ENCODE measurements at regions not wholly inside any gene's neighbourhood (a gene's known extent, or its start where the extent isn't known, plus 50 kb on each side); places are given as distances from the start of the nearest gene placed in this dataset.

DNA sequence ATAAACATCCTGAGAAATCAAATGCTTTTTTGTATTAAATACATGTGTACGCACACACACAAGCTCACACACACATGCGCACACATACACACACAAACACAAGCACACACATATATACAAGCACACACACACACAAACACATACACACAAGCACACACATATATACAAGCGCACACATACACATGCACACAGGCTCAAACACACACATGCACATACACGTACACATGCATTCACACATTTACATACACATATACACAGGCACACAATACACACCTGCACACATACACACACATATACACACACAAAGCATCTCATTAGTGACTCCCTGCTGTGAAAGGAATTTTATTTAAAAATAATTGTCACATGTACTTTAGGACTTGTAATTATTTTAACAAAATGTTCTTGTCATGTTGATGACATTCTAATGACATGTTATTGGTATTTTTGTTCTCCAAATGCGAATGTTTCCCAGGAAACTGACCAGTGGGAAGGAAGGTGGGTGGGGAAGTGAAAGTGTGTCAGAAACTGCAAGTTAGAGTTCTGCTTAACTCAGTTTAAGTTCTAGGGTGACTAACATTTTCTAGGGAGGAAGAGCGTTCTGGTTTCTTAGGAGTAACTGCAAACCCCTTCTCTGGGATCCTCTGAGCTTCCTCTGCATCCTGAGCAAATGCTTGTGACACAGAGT is 113.9 kb upstream of the ZNF217 start:
- DNase-seq: no peak
- Histone ChIP-seq H3K4me3 (ENCODE audit: low read length) (no peak overlapping the region), H3K4me1 (ENCODE audit: control insufficient read depth, insufficient read depth, low read length) (no peaks in the 10 kb centered on the region), H3K27ac (ENCODE audit: low read length) (no peak overlapping the region), H3K27me3 (ENCODE audit: control insufficient read depth, insufficient read depth, low read length) (no peaks in the 10 kb centered on the region), H3K9me3 (ENCODE audit: control insufficient read depth, low read depth, low read length) (no peaks in the 10 kb centered on the region), H3K36me3 (ENCODE audit: control insufficient read depth, insufficient read depth, low read length) (no peaks in the 10 kb centered on the region)
- WGBS (ENCODE audit: insufficient coverage, low lambda C conversion rate): no CpG with 5 or more reads among the region's 6 CpGs

DNA sequence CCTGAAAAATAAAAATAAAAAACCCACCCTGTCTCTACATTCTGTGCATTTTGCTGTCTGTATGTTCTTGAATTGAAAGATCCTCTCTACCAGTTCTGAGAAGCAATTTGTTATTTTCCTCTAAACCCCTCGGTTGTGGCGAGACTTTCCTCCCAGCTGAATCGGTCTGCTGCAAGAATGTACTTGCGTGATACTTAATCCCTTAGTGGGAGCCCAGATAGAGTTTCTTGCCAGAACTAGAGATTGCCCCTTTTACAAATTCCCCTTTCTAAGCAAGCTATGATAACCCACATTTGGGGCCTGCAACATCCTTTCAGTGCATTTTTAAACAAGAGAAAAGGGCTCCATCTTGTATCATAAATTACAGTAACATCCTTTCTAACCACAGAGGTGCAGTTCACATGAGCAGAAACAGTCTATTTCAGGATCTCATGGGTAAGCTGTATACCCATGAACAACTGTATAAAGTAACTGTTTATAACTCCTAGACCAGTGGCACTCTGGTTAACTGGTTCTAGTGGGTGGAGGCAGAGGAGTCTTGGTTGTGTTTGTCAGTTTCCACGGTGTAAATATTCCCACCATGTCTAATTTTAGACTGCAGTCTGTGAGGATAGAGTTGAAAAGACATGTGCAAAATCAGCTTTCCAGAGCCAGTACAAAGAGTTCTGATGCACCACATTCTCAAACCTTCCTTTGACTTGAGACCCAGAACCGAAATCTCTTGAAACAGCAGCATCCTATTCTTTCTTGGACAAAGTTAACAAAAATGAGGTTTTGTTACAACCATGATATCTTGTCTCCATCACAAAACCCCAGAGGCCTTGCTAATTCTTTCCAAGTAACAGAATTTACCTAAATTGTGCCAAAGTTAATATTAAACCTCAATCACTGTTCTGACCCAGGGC is 113.1 kb upstream of the ZNF217 start:
- no peaks in the 10 kb centered on the region for H3K4me1 ChIP-seq (ENCODE audit: control insufficient read depth, insufficient read depth, low read length)
- H3K9me3 ChIP-seq (ENCODE audit: control insufficient read depth, low read depth, low read length): no peaks in the 10 kb centered on the region
- WGBS (ENCODE audit: insufficient coverage, low lambda C conversion rate): no CpG with 5 or more reads among the region's 6 CpGs
- H3K27me3 ChIP-seq (ENCODE audit: control insufficient read depth, insufficient read depth, low read length): no peaks in the 10 kb centered on the region
- no peak for DNase-seq
- H3K27ac ChIP-seq (ENCODE audit: low read length): no peak overlapping the region
- H3K36me3 ChIP-seq (ENCODE audit: control insufficient read depth, insufficient read depth, low read length): no peaks in the 10 kb centered on the region
- no peak overlapping the region for H3K4me3 ChIP-seq (ENCODE audit: low read length)

DNA sequence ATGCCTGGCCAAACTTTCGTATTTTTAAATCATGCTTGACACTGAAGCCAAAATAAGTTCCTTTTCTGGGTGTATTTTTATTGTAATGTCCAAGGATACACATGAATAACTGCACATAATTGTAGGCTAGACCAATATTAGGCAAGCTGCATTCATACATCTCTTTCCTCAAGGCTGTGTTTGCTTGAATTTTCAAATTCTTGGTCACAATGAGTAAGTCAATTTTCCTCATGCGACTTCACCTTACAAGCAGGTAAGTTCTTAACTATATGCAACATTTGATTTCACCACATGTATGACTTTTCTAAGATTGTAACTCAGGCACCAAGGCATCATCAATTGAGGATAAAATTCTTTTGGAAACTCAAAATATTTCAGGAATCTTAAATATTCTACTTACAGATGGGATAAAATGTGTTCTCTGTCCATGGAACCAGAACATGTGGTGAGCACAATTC is 112.4 kb upstream of the ZNF217 start:
- Histone ChIP-seq H3K4me1 (ENCODE audit: control insufficient read depth, insufficient read depth, low read length) (no peaks in the 10 kb centered on the region), H3K4me3 (ENCODE audit: low read length) (no peak overlapping the region), H3K36me3 (ENCODE audit: control insufficient read depth, insufficient read depth, low read length) (no peaks in the 10 kb centered on the region), H3K27ac (ENCODE audit: low read length) (no peak overlapping the region), H3K27me3 (ENCODE audit: control insufficient read depth, insufficient read depth, low read length) (no peaks in the 10 kb centered on the region), H3K9me3 (ENCODE audit: control insufficient read depth, low read depth, low read length) (no peaks in the 10 kb centered on the region)
- WGBS (ENCODE audit: insufficient coverage, low lambda C conversion rate): no CpG with 5 or more reads among the region's 2 CpGs
- DNase-seq: no peak

DNA sequence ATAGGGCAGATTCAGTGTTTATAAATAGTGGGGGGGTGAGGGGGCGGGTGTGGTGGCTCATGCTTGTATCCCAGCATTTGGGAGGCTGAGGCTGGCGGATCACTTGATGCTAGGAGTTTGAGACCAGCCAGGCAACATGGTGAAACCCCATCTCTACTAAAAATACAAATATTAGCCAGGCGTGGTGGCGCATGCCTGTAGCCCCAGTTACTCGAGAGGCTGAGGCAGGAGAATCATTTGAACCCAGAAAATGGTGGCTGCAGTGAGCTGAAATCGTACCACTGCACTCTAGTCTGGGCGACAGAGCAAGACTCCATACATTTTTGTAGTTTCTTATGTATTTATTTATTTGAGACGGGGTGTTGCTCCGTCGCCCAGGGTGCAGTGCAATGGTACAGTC is 109.0 kb upstream of the ZNF217 start:
- no peak for DNase-seq
- Histone ChIP-seq H3K4me1 (ENCODE audit: control insufficient read depth, insufficient read depth, low read length) (peaks cover 5% of the 10 kb centered on the region), H3K27me3 (ENCODE audit: control insufficient read depth, insufficient read depth, low read length) (no peaks in the 10 kb centered on the region), H3K27ac (ENCODE audit: low read length) (no peak overlapping the region), H3K36me3 (ENCODE audit: control insufficient read depth, insufficient read depth, low read length) (no peaks in the 10 kb centered on the region), H3K9me3 (ENCODE audit: control insufficient read depth, low read depth, low read length) (no peaks in the 10 kb centered on the region), H3K4me3 (ENCODE audit: low read length) (no peak overlapping the region)
- no CpG with 5 or more reads among the region's 10 CpGs for WGBS (ENCODE audit: insufficient coverage, low lambda C conversion rate)

DNA sequence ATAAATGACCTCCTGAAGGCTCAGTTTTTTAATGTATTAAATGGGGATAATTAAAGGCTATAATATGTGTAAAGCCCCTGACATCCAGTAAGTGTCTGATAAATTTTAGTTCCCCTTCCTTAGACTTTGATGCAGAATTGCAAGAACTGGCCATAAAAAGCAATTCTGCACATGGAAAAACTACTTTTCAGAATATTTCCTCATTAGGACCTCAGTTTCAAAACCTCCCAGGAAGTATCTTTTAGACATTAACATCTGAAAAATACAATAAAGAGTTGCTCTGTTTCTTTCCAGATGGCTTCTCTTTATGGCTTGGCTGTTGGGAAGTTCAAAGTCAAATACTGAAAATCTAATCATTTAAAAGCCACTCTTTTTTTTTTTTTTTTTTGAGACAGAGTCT is 106.3 kb upstream of the ZNF217 start:
- DNase-seq: peak in 1 of 2 donors; percentile 73
- H3K4me3 ChIP-seq (ENCODE audit: low read length): no peak overlapping the region
- H3K27me3 ChIP-seq (ENCODE audit: control insufficient read depth, insufficient read depth, low read length): no peaks in the 10 kb centered on the region
- H3K9me3 ChIP-seq (ENCODE audit: control insufficient read depth, low read depth, low read length): no peaks in the 10 kb centered on the region
- H3K36me3 ChIP-seq (ENCODE audit: control insufficient read depth, insufficient read depth, low read length): no peaks in the 10 kb centered on the region
- H3K27ac ChIP-seq (ENCODE audit: low read length): peak overlapping the region; percentile 55
- H3K4me1 ChIP-seq (ENCODE audit: control insufficient read depth, insufficient read depth, low read length): peaks cover 5% of the 10 kb centered on the region

DNA sequence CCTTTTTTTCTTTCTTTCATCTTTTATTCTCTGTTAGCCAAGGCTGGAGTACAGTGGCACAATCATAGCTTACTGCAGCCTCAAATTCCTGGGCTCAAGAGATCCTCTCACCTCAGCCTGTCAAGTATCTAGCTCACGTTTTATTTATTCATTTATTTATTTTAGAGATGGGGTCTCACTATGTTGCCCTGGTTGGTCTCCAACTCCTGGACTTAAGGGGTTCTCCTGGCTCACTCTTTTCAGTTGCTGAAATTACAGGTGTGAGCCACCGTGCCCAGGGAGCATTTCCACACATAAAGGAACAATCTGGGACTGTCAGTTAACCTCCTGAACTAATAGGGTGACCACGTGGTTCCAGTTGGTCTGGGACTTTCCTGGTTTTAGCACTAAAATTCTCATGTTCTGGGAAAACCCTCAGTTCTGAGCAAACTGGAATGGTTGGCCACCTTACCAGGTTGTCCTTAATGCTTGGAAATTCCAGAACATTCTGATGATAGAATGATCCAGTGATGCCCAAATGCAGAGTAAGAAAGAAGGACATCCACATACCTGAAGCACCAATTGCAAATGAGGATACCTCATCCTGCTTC is 105.5 kb upstream of the ZNF217 start:
- Histone ChIP-seq H3K27me3 (ENCODE audit: control insufficient read depth, insufficient read depth, low read length) (no peaks in the 10 kb centered on the region), H3K36me3 (ENCODE audit: control insufficient read depth, insufficient read depth, low read length) (no peaks in the 10 kb centered on the region), H3K9me3 (ENCODE audit: control insufficient read depth, low read depth, low read length) (no peaks in the 10 kb centered on the region), H3K4me3 (ENCODE audit: low read length) (no peak overlapping the region), H3K4me1 (ENCODE audit: control insufficient read depth, insufficient read depth, low read length) (peaks cover 5% of the 10 kb centered on the region), H3K27ac (ENCODE audit: low read length) (peak overlapping the region; percentile 55)
- whole genome bisulfite sequencing (ENCODE audit: insufficient coverage, low lambda C conversion rate): no CpG with 5 or more reads among the region's 3 CpGs
- DNase-seq: no peak

DNA sequence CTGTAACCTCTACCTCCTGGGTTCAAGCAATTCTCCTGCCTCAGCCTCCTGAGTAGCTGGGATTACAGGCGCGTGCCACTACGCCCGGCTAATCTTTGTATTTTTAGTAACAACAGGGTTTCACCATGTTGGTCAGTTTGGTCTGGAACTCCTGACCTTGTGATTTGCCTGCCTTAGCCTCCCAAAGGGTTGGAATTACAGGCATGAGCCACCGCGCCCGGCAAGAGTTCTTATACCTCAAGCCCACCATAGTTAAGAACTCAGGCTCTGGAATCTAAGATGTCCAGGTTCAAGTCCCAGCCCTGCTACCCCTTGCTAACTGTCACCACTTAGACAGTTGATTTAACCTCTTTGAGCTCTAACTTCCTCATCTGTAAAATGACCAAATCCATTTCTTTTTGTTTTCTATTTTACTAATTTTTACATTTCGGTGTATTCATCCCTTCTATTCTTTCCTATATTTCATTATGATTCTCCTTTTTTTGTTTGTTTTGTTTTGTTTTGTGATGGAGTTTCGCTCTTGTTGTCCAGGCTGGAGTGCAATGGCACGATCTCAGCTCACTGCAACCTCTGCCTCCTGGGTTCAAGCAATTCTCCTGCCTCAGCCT is 104.8 kb upstream of the ZNF217 start:
- H3K4me1 ChIP-seq (ENCODE audit: control insufficient read depth, insufficient read depth, low read length): peaks cover 5% of the 10 kb centered on the region
- DNase-seq: no peak
- no peak overlapping the region for H3K4me3 ChIP-seq (ENCODE audit: low read length)
- H3K36me3 ChIP-seq (ENCODE audit: control insufficient read depth, insufficient read depth, low read length): no peaks in the 10 kb centered on the region
- H3K27ac ChIP-seq (ENCODE audit: low read length): no peak overlapping the region
- no peaks in the 10 kb centered on the region for H3K27me3 ChIP-seq (ENCODE audit: control insufficient read depth, insufficient read depth, low read length)
- no peaks in the 10 kb centered on the region for H3K9me3 ChIP-seq (ENCODE audit: control insufficient read depth, low read depth, low read length)
- WGBS (ENCODE audit: insufficient coverage, low lambda C conversion rate): 100% methylated on average over 1 of the region's 10 CpGs

DNA sequence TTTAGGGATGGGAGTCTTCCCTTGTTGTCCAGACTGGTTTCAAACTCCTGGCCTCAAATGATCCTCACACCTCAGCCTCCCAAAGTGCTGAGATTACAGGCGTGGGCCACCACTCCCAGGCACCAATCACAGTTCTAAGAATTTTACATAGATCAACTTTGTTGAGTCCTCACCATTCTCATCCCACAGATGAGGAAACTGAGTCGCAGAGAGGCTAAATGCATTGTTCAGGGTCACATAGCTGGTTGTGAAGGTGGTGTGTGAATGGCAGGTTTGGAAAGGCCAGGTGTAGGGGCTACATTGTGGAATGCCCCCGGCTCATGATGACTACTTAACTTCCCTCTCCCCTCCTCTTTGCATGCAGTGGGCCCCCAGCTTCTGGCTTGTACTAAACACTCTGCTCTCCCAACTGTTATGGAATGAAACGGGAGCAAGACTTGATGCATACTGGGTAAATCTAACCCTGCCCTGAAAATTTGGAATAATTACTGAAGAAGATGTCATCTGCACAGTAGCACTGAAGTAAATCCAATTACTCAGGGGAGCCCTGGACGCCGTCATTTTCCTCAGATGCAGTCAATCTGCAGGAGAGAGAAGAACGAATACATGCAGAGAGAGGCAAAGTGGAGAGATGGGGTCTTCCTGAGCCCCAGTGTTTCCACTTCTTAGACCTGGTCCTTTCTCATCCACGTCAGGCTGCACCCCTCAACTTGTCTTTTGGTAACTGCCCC is 102.3 kb upstream of the ZNF217 start:
- no peak overlapping the region for H3K27ac ChIP-seq (ENCODE audit: low read length)
- no peaks in the 10 kb centered on the region for H3K27me3 ChIP-seq (ENCODE audit: control insufficient read depth, insufficient read depth, low read length)
- no peaks in the 10 kb centered on the region for H3K9me3 ChIP-seq (ENCODE audit: control insufficient read depth, low read depth, low read length)
- 100% methylated on average over 2 of the region's 8 CpGs for WGBS (ENCODE audit: insufficient coverage, low lambda C conversion rate)
- peaks cover 5% of the 10 kb centered on the region for H3K4me1 ChIP-seq (ENCODE audit: control insufficient read depth, insufficient read depth, low read length)
- H3K4me3 ChIP-seq (ENCODE audit: low read length): no peak overlapping the region
- no peaks in the 10 kb centered on the region for H3K36me3 ChIP-seq (ENCODE audit: control insufficient read depth, insufficient read depth, low read length)
- no peak for DNase-seq

DNA sequence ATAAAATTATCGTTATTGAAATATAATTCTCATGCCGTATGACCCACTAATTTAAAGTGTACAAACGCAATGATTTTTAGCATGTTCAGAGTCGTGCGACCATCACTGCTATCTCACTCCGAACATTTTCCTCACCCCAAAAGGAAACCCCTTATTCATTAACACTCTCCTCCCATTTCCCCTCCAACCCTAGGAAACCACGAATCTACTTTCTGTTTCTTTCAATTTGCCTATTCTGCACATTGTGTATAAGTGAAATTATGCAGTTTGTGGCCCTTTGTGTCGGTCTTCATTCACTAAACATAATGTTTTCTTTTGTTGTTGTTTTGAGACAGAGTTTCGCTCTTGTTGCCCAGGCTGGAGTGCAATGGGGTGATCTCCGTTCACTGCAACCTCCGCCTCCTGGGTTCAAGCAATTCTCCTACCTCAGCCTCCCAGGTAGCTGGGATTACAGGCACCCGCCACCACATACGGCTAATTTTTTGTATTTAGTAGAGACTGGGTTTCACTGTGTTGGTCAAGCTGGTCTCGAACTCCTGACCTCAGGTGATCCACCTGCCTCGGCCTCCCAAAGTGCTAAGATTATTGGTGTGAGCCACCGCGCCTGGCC is 99.7 kb upstream of the ZNF217 start:
- H3K9me3 ChIP-seq (ENCODE audit: control insufficient read depth, low read depth, low read length): no peaks in the 10 kb centered on the region
- H3K4me3 ChIP-seq (ENCODE audit: low read length): no peak overlapping the region
- no peaks in the 10 kb centered on the region for H3K27me3 ChIP-seq (ENCODE audit: control insufficient read depth, insufficient read depth, low read length)
- no peaks in the 10 kb centered on the region for H3K4me1 ChIP-seq (ENCODE audit: control insufficient read depth, insufficient read depth, low read length)
- WGBS (ENCODE audit: insufficient coverage, low lambda C conversion rate): 100% methylated on average over 4 of the region's 17 CpGs
- no peak for DNase-seq
- H3K27ac ChIP-seq (ENCODE audit: low read length): no peak overlapping the region
- no peaks in the 10 kb centered on the region for H3K36me3 ChIP-seq (ENCODE audit: control insufficient read depth, insufficient read depth, low read length)
